NCI-H510A treated with DMSO at 0.1 percent for 48 hours (cell line): ENCODE measurements at regions not wholly inside any gene's neighbourhood (a gene's known extent, or its start where the extent isn't known, plus 50 kb on each side); places are given as distances from the start of the nearest gene placed in this dataset.
"Not testable (repeated sequence)": the region's sequence is repeated elsewhere in the genome, so short reads cannot be mapped to it uniquely, and the experiment has no call there.

Experiments used
- DNase-seq: peaks from one replicate; lab custom pipeline; 2025; lab: John Stamatoyannopoulos, UW

GRCh38 chr7:142440906-142441411, 183.1 kb upstream of the PRSS58 start:
- no peak for DNase-seq

- DNase-seq: no peak
These were observed 182.5 kb upstream of the PRSS58 start for GRCh38 chr7:142440219-142440905.

- DNase-seq: no peak
These were observed 181.9 kb upstream of the PRSS58 start for GRCh38 chr7:142439739-142440138.

- DNase-seq: no peak
These were observed 181.2 kb upstream of the PRSS58 start for GRCh38 chr7:142438923-142439515.

- no peak for DNase-seq
These were observed 180.5 kb upstream of the PRSS58 start for GRCh38 chr7:142438235-142438922.

GRCh38 chr7:142437741-142438140, 179.9 kb upstream of the PRSS58 start:
- DNase-seq: no peak

- DNase-seq: no peak
These were observed 178.7 kb upstream of the PRSS58 start for GRCh38 chr7:142436601-142437000.

- DNase-seq: not testable (repeated sequence)
These were observed 177.7 kb upstream of the PRSS58 start for GRCh38 chr7:142435606-142436005.

- DNase-seq: no peak
These were observed 176.9 kb upstream of the PRSS58 start for GRCh38 chr7:142434666-142435167.

- not testable (repeated sequence) for DNase-seq
These were observed 176.3 kb upstream of the PRSS58 start for GRCh38 chr7:142434133-142434532.

GRCh38 chr7:142432377-142432776, 174.5 kb upstream of the PRSS58 start:
- DNase-seq: no peak

- DNase-seq: no peak
These were observed 173.6 kb upstream of the PRSS58 start for GRCh38 chr7:142431491-142431890.

GRCh38 chr7:142428094-142428493, 170.2 kb upstream of the PRSS58 start:
- no peak for DNase-seq

GRCh38 chr7:142425281-142425680, 167.4 kb upstream of the PRSS58 start:
- no peak for DNase-seq

- no peak for DNase-seq
These were observed 164.8 kb upstream of the PRSS58 start for GRCh38 chr7:142422621-142423020.

- no peak for DNase-seq
These were observed 162.9 kb upstream of the PRSS58 start for GRCh38 chr7:142420554-142421362.

GRCh38 chr7:142418326-142418725, 160.5 kb upstream of the PRSS58 start:
- no peak for DNase-seq

- DNase-seq: no peak
These were observed 157.1 kb upstream of the PRSS58 start for GRCh38 chr7:142414915-142415314.

- DNase-seq: no peak
These were observed 156.3 kb upstream of the PRSS58 start for GRCh38 chr7:142414135-142414534.

- no peak for DNase-seq
These were observed 155.6 kb upstream of the PRSS58 start for GRCh38 chr7:142413280-142414000.

GRCh38 chr7:142412551-142413193, 154.8 kb upstream of the PRSS58 start:
- DNase-seq: no peak
